AG09319 (cell line): ENCODE measurements at regions not wholly inside any gene's neighbourhood (a gene's known extent, or its start where the extent isn't known, plus 50 kb on each side); places are given as distances from the start of the nearest gene placed in this dataset.

ENCODE experiments used
- DNase-seq: peaks from one replicate; pipeline ENCODE4 v3.0.0-alpha.2; 2010; ENCODE audit warnings: low read depth; ENCODE audit errors: extremely low read depth
- CTCF ChIP-seq: IDR thresholded peaks from 2 replicates; pipeline ENCODE4 v1.5.1; 2011; ENCODE audit warnings: low read depth, mild to moderate bottlenecking, inconsistent platforms, low read length, moderate library complexity

GRCh38 chr2:84197901-84198300, 261.2 kb downstream of the SUCLG1 start:
- no peak for DNase-seq
- no peak for TF ChIP-seq CTCF

DNA sequence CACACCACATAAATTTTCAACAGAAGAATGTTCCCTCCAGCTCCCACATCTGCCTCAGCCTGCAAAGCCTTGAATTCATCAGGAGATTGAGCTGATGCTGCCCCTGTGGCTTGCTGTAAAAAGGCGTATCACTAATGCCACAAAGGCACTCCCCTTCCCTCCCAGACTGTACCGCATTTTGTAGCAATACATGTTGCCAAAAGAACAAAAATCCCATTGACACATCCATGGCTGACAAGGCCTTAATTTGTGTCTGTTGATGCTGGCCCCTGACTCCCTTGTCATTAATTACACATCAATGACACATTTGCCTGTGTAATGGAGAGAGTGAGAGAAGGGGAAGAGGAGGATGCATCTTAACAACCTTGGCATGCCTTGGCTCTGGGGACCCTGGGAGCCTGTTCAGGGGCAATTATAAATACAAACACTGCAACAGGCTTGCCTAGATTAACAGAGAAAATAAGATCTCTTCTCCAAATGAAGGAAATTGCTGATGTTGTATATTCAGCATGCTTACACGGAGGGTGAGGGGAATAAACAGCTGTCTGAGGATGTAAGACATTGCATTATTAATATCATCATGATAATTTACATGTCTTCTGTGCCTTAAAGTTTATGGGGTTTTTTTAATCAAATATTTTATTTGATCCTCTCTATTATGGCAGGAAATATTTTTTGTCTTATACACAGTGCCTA, 264.0 kb downstream of the SUCLG1 start:
- no peak for DNase-seq
- TF ChIP-seq CTCF, result no peak

DNA sequence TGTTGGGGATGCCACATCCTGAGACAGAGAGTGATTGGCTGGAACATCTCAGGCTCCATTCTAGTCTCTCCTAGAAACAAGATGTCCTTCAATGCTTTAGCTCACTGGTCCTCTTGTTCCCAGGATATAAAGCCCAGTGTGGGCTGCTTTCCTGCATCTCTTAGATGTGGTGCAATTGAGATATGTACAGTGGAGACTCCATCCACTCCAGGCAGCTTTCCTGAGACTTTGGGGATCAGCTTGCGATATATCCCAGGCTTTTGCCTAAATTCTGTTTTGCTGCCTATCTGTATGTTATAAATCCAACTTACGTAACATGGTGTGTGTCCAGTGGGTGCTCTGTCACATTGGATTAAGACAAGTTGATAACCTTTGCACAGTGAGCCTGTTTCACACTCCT, 264.9 kb downstream of the SUCLG1 start:
- TF ChIP-seq CTCF, result no peak
- no peak for DNase-seq

DNA sequence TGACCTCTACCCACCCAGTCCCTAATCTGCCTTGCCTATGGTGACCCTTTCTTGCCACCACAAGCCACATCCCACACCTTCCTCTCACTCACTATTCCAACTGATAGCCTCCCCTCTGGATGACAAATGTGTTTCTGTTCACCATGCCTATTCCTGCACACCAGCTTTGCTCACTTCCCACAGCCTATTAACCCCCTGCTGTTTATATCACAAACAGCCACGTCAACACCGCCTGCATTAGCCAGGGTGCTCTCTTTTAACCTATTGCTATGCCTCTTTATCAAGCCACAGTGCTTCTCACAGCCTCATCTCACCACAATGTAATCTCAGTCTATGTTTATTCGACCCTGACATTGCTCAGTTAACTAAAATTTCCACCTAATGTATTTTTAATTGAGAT, 271.8 kb downstream of the SUCLG1 start:
- no peak for DNase-seq

GRCh38 chr2:84181927-84182326, 277.2 kb downstream of the SUCLG1 start:
- TF ChIP-seq CTCF, result no peak
- no peak for DNase-seq

More for the DNA sequence above, 271.8 kb downstream of the SUCLG1 start:
- no peak for TF ChIP-seq CTCF

- no peak for DNase-seq
- no peak for TF ChIP-seq CTCF
These were observed 281.3 kb downstream of the SUCLG1 start for GRCh38 chr2:84177733-84178132.

GRCh38 chr2:84175970-84176369, 283.1 kb downstream of the SUCLG1 start:
- no peak for TF ChIP-seq CTCF
- DNase-seq, result no peak
